ENCODE measurements at regions not wholly inside any gene's neighbourhood (a gene's known extent, or its start where the extent isn't known, plus 50 kb on each side); places are given as distances from the start of the nearest gene placed in this dataset.

- TF ChIP-seq SUZ12 (IDR thresholded peaks at IDR 0.05) (no peak), FOXM1 (IDR thresholded peaks at IDR 0.05; ENCODE audit: borderline replicate concordance) (no peak), SP1 (IDR thresholded peaks at IDR 0.05) (no peak), ZNF384 (IDR thresholded peaks at IDR 0.05) (no peak), FOXK2 (IDR thresholded peaks at IDR 0.05) (no peak)
Measured at GRCh38 chr1:209311770-209312169, 271.7 kb upstream of the CAMK1G start.
